Endothelial cell of umbilical vein (primary cell): ENCODE measurements at regions not wholly inside any gene's neighbourhood (a gene's known extent, or its start where the extent isn't known, plus 50 kb on each side); places are given as distances from the start of the nearest gene placed in this dataset.

Experiments used
- BruUV-seq: library from RNA; stranded (reverse); fragments of 400-500 nt; replicated peaks from 2 replicates; lab custom pipeline; 2021; lab: Mats Ljungman, UMichigan
- CTCF ChIA-PET: fragments of 300-600, 350-600 bp; sonication (Branson Sonifier 250); formaldehyde crosslinking; loops from one replicate; lab custom pipeline; 2021; ENCODE audit warnings: antibody characterized with exemption, inconsistent platforms; lab: Charles Lee
- POLR2A ChIA-PET: fragments of 300-600, 350-600 bp; sonication (Branson Sonifier 250); formaldehyde crosslinking; loops from one replicate; lab custom pipeline; 2021; ENCODE audit warnings: antibody characterized with exemption, inconsistent platforms; lab: Charles Lee
- DNase-seq: peaks from one replicate; pipeline ENCODE4 v3.0.0-alpha.2; 2011; ENCODE audit warnings: low read depth, low spot score
- FAIRE-seq: peaks from 2 replicates; lab custom pipeline; 2011; peaks lifted over from hg19 to GRCh38; lab: Jason Lieb, UNC
- H2AFZ ChIP-seq: 2 replicates; pipeline ENCODE4 v1.6.0; 2012; ENCODE audit warnings: low read depth, low read length, control low read depth, inconsistent platforms
- H3K27ac ChIP-seq: 2 replicates; pipeline ENCODE4 v1.5.1; 2011; ENCODE audit warnings: low read depth, mild to moderate bottlenecking, control low read depth, low read length, moderate library complexity; ENCODE audit not compliant: insufficient read depth
- H3K27me3 ChIP-seq, 2 experiments: 2 replicates each; pipeline versions ENCODE4 v1.6.0 to v1.6.1; 2011; ENCODE audit warnings: low read length in 2 of 2, mixed read lengths in 1 of 2; ENCODE audit not compliant: control insufficient read depth in 2 of 2, insufficient read depth in 2 of 2
- H3K36me3 ChIP-seq, 2 experiments: 2 replicates in 1 of 2; 3 replicates in 1 of 2; pipeline ENCODE4 v1.5.1; 2011; ENCODE audit warnings: low read length in 2 of 2, mild to moderate bottlenecking in 1 of 2, moderate library complexity in 1 of 2; ENCODE audit not compliant: control insufficient read depth in 2 of 2, insufficient read depth in 2 of 2; ENCODE audit errors: extremely low read depth in 1 of 2
- H3K4me1 ChIP-seq: 3 replicates; pipeline ENCODE4 v1.5.1; 2011; ENCODE audit warnings: mild to moderate bottlenecking, low read length; ENCODE audit not compliant: control insufficient read depth, insufficient read depth; ENCODE audit errors: extremely low read depth
- H3K4me2 ChIP-seq: 2 replicates; pipeline ENCODE4 v1.6.1; 2011; ENCODE audit warnings: low read length, control low read depth, mixed read lengths; ENCODE audit not compliant: insufficient read depth
- H3K4me3 ChIP-seq, 3 experiments: fragments of 200-600 bp in 1 of 3; sonication (generic), shearing (Covaris generic) in 1 of 3; replicated peaks in 1 of 3; 2 replicates each; pipeline ENCODE4 v1.5.1; 2011 to 2016; ENCODE audit warnings: control low read depth in 3 of 3, low read length in 3 of 3, mild to moderate bottlenecking in 2 of 3, inconsistent platforms in 1 of 3, low read depth in 1 of 3, moderate library complexity in 1 of 3; ENCODE audit not compliant: insufficient read depth in 1 of 3
- H3K79me2 ChIP-seq: 2 replicates; pipeline ENCODE4 v1.6.0; 2012; ENCODE audit warnings: low read length, inconsistent platforms; ENCODE audit not compliant: control insufficient read depth, insufficient read depth
- H3K9ac ChIP-seq: replicated peaks from 2 replicates; pipeline ENCODE3; 2011; ENCODE audit warnings: low read length, control low read depth; ENCODE audit not compliant: insufficient read depth; ENCODE audit errors: extremely low read depth
- H3K9me1 ChIP-seq: replicated peaks from 3 replicates; pipeline ENCODE4 v1.6.0; 2011; ENCODE audit warnings: mild to moderate bottlenecking, low read length; ENCODE audit not compliant: control insufficient read depth, insufficient read depth; ENCODE audit errors: extremely low read depth
- H3K9me3 ChIP-seq: replicated peaks from 2 replicates; pipeline ENCODE4 v1.5.1; 2012; ENCODE audit warnings: low read length, inconsistent platforms; ENCODE audit not compliant: control insufficient read depth, insufficient read depth
- H4K20me1 ChIP-seq: replicated peaks from 2 replicates; pipeline ENCODE3; 2011; ENCODE audit warnings: mild to moderate bottlenecking, low read length; ENCODE audit not compliant: control insufficient read depth, insufficient read depth; ENCODE audit errors: extremely low read depth
- EZH2 ChIP-seq: IDR thresholded peaks from 2 replicates; pipeline ENCODE4 v1.6.1; 2012; ENCODE audit warnings: borderline replicate concordance, low read depth, mild to moderate bottlenecking, moderate library complexity, low read length, inconsistent platforms; ENCODE audit not compliant: severe bottlenecking
- FOS ChIP-seq: IDR thresholded peaks from 2 replicates; pipeline ENCODE4 v1.6.1; 2011; ENCODE audit warnings: mild to moderate bottlenecking, low read length, moderate library complexity, borderline replicate concordance; ENCODE audit not compliant: insufficient read depth
- GATA2 ChIP-seq: IDR thresholded peaks from 2 replicates; pipeline ENCODE4 v1.7.0; 2011; ENCODE audit warnings: low read depth, mild to moderate bottlenecking, moderate library complexity, mixed read lengths, low read length; ENCODE audit not compliant: insufficient read length, insufficient read depth
- JUN ChIP-seq: IDR thresholded peaks from 2 replicates; pipeline ENCODE4 v1.6.1; 2011; ENCODE audit warnings: borderline replicate concordance, low read depth; ENCODE audit not compliant: insufficient read length, insufficient read depth
- MYC ChIP-seq: IDR thresholded peaks from one replicate; pipeline ENCODE4 v1.6.1; 2011; ENCODE audit warnings: mild to moderate bottlenecking, low read depth, low read length
- POLR2A ChIP-seq: IDR thresholded peaks from 2 replicates; pipeline ENCODE4 v1.6.1; 2012; ENCODE audit warnings: low read depth, mild to moderate bottlenecking, control low read depth, low read length
- POLR2AphosphoS5 ChIP-seq: IDR thresholded peaks from 2 replicates; pipeline ENCODE4 v1.6.1; 2012; ENCODE audit warnings: low read depth, mild to moderate bottlenecking, control low read depth, low read length, moderate library complexity; ENCODE audit not compliant: insufficient read depth
- dilution Hi-C: fragments of 300-500 bp; cut with MboI; formaldehyde crosslinking; loops from one replicate; pipeline ENCODE4 v1.15.0; 2019; ENCODE audit warnings: low sequenced_read_pairs; ENCODE audit not compliant: extremely low pct_ligation_motif_present
- intact Hi-C: fragments of 100-400 bp; cut with micrococcal nuclease; formaldehyde crosslinking; loops from one replicate; pipeline ENCODE4 v1.10.0; 2022
- TF ChIP-seq, protein P1 (sequence below), 2 donors: IDR thresholded peaks; 1 replicate in 1 of 2; 2 replicates in 1 of 2; pipeline ENCODE4 v1.5.1; 2011; ENCODE audit warnings: low read length in 2 of 2, mild to moderate bottlenecking in 2 of 2, moderate library complexity in 2 of 2, control low read depth in 1 of 2, inconsistent platforms in 1 of 2, low read depth in 1 of 2; ENCODE audit not compliant: insufficient read depth in 1 of 2; ENCODE audit errors: extremely low read depth in 1 of 2
- TF ChIP-seq, protein P2 (sequence below): IDR thresholded peaks from 2 replicates; pipeline ENCODE4 v1.6.1; 2011; ENCODE audit not compliant: insufficient read depth, insufficient read length

DNA sequence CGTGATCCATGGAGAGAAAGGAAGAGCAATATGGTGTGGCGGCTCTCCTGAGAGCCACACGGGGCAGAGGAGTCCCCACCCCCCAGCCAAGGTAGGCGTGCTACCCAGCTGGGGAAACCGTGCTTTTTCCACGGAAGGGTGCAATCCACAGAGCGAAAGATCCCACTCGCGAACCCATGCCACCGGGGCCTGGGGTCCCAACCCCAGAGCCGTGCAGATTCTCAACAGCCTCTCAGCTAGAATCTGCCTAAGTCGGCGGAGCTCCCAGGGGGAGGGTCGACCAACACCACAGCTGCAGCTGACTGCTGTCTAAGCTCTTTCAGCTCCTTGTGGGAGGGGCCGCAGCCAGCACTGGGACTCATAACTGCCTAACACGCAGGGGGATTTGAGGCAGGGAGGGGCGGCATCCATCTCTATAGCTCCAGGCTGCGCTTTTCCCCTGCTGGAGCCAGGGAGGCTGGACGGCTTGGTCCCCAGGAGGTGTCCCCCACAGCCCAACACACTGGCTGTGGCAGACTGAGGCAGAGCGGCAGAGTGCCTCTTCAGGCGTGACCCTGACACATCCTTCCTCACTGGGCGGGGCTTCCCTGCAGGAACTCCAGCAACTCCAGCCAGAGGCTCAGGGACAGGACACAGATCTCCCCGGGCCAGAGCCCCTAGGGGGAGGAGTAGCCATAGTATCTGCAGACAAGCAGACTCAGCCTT, 107.6 kb upstream of the ZBTB20 start:
- Histone ChIP-seq H3K9me1 (no peaks in the 10 kb centered on the region), H2AFZ (no peak overlapping the region), H3K4me1 (peaks cover 10% of the 10 kb centered on the region), H3K27ac (no peak overlapping the region), H4K20me1 (no peaks in the 10 kb centered on the region), H3K79me2 (no peaks in the 10 kb centered on the region), H3K9me3 (no peaks in the 10 kb centered on the region), H3K4me2 (no peak overlapping the region), H3K9ac (no peak overlapping the region), H3K4me3 (no peak overlapping the region), H3K27me3 (no peaks in the 10 kb centered on the region), H3K36me3 (no peaks in the 10 kb centered on the region)
- intact Hi-C loops (no loop called here), dilution Hi-C loops (no loop called here)
- no TSS peak for BruUV-seq
- DNase-seq (no peak), FAIRE-seq (no peak)
- TF ChIP-seq EZH2 = no peak
- no peak for TF ChIP-seq GATA2
- TF ChIP-seq JUN = no peak
- POLR2A ChIA-PET = no interaction called here
- CTCF ChIA-PET = no interaction called here

DNA sequence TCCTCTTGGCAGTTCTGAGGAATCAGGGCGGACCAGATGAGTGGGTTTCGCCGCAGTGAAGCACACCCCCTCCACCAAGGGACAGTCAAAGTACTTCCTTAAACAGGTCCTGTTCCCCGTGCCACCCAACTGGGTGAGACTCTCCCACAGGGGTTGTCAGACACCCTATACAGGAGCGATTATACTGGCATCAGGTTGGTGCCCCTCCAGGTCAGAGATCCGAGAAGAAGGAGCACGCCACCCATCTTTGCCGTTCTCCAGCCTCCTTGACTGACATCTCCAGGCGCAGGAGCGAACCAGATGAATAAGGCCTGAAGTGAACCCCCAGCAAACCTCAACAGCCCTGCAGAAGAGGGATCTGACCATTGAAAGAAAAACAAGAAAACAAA, 108.1 kb upstream of the ZBTB20 start:
- TF ChIP-seq, protein P1, sequence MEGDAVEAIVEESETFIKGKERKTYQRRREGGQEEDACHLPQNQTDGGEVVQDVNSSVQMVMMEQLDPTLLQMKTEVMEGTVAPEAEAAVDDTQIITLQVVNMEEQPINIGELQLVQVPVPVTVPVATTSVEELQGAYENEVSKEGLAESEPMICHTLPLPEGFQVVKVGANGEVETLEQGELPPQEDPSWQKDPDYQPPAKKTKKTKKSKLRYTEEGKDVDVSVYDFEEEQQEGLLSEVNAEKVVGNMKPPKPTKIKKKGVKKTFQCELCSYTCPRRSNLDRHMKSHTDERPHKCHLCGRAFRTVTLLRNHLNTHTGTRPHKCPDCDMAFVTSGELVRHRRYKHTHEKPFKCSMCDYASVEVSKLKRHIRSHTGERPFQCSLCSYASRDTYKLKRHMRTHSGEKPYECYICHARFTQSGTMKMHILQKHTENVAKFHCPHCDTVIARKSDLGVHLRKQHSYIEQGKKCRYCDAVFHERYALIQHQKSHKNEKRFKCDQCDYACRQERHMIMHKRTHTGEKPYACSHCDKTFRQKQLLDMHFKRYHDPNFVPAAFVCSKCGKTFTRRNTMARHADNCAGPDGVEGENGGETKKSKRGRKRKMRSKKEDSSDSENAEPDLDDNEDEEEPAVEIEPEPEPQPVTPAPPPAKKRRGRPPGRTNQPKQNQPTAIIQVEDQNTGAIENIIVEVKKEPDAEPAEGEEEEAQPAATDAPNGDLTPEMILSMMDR (IDR thresholded peaks at IDR 0.05; ENCODE audit: extremely low read depth in 1 of 2, insufficient read depth in 1 of 2, low read depth in 1 of 2, low read length in 2 of 2) = no peak
- TF ChIP-seq FOS = no peak
- TF ChIP-seq, protein P2, sequence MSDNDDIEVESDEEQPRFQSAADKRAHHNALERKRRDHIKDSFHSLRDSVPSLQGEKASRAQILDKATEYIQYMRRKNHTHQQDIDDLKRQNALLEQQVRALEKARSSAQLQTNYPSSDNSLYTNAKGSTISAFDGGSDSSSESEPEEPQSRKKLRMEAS = no peak
- no peak for TF ChIP-seq POLR2AphosphoS5
- TF ChIP-seq GATA2 = no peak
- no peak for TF ChIP-seq JUN
- no peak for TF ChIP-seq POLR2A
- TF ChIP-seq EZH2 = no peak
- TF ChIP-seq MYC = no peak
- Histone ChIP-seq H3K9ac (no peak overlapping the region), H3K9me1 (no peaks in the 10 kb centered on the region), H3K9me3 (no peaks in the 10 kb centered on the region), H3K4me1 (peaks cover 10% of the 10 kb centered on the region), H3K4me3 (no peak overlapping the region), H3K79me2 (no peaks in the 10 kb centered on the region), H3K36me3 (no peaks in the 10 kb centered on the region), H3K4me2 (no peak overlapping the region), H3K27me3 (no peaks in the 10 kb centered on the region), H2AFZ (no peak overlapping the region), H4K20me1 (no peaks in the 10 kb centered on the region), H3K27ac (no peak overlapping the region)
- POLR2A ChIA-PET = no interaction called here
- CTCF ChIA-PET = no interaction called here
- DNase-seq (no peak), FAIRE-seq (no peak)
- intact Hi-C loops = no loop called here
- BruUV-seq = no TSS peak
- dilution Hi-C loops = no loop called here
